ENCODE measurements at regions not wholly inside any gene's neighbourhood (a gene's known extent, or its start where the extent isn't known, plus 50 kb on each side); places are given as distances from the start of the nearest gene placed in this dataset.

DNA sequence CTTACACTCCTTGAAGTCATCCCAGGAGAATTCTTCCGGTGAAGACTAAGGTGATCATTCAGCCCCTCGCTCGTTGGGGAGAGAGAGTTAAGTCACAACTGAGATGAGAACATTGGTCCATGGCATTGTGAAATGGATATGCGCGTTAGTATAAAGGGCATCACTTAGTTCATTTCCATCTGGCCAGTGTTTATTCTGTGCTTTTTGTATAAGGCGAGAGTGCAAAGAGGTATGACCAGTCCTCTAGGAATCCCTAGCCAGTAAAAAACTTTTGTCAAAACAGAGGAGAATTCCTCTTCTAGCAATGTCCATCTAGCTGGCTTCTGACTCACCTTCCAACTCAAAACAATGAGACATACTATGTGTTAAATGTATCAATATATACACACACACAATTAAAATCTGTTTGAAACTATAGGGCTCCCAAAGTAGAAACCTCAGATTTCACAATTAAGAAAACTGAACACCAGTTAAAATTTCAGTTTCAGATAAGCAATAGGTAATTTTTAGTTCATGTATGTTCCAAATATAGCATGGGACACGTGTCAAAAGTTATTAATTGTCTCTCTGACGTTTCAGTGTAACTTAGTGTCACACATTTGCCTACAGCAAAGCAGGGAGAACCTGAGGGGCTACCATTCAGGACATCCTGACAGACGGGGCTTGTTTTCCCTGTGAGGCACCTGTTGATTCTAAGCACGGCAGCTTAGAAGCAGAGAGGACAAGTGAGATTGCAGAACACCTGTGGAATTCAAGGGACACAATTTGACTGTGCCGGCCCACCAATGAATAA lies 158.9 kb downstream of the KLF6 start:
- no peak overlapping the region for H3K4me3 ChIP-seq (replicated peaks; ENCODE audit: insufficient read depth, low read length)
- H3K27me3 ChIP-seq (ENCODE audit: insufficient read depth, poor library complexity, severe bottlenecking), result no peaks in the 10 kb centered on the region
- no peak for DNase-seq (ENCODE audit: low read depth in 1 of 2, low spot score in 1 of 2)
- no peak overlapping the region for H3K27ac ChIP-seq (replicated peaks)
- TF ChIP-seq POLR2AphosphoS5 (IDR thresholded peaks at IDR 0.05; ENCODE audit: low read depth) (no peak), SPI1 (IDR thresholded peaks at IDR 0.05; ENCODE audit: borderline replicate concordance, low read depth) (no peak)
- TF ChIP-seq, protein P1, sequence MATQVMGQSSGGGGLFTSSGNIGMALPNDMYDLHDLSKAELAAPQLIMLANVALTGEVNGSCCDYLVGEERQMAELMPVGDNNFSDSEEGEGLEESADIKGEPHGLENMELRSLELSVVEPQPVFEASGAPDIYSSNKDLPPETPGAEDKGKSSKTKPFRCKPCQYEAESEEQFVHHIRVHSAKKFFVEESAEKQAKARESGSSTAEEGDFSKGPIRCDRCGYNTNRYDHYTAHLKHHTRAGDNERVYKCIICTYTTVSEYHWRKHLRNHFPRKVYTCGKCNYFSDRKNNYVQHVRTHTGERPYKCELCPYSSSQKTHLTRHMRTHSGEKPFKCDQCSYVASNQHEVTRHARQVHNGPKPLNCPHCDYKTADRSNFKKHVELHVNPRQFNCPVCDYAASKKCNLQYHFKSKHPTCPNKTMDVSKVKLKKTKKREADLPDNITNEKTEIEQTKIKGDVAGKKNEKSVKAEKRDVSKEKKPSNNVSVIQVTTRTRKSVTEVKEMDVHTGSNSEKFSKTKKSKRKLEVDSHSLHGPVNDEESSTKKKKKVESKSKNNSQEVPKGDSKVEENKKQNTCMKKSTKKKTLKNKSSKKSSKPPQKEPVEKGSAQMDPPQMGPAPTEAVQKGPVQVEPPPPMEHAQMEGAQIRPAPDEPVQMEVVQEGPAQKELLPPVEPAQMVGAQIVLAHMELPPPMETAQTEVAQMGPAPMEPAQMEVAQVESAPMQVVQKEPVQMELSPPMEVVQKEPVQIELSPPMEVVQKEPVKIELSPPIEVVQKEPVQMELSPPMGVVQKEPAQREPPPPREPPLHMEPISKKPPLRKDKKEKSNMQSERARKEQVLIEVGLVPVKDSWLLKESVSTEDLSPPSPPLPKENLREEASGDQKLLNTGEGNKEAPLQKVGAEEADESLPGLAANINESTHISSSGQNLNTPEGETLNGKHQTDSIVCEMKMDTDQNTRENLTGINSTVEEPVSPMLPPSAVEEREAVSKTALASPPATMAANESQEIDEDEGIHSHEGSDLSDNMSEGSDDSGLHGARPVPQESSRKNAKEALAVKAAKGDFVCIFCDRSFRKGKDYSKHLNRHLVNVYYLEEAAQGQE (IDR thresholded peaks at IDR 0.05; ENCODE audit: insufficient replicate concordance, low read depth), result no peak

DNA sequence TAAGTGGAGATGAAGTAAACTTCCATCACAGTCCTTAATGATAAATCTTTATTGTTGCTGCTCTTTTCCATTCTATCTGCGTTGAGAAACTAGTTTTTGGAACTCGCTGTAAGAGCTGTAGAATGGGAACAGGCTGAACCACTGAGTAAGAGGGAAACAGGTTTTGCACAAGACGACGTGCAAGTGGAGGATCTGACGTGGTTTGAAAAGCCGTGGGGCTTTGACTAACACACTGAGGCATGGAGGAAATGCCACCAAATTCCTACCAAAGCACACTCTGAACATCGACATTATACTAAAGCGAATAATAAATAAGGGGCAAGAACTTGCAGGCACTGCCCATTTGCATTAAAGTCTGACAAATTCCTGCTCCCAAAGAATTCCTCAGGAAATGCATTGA lies 160.6 kb downstream of the KLF6 start:
- Histone ChIP-seq H3K27me3 (ENCODE audit: insufficient read depth, poor library complexity, severe bottlenecking) (no peaks in the 10 kb centered on the region), H3K4me3 (replicated peaks; ENCODE audit: insufficient read depth, low read length) (no peak overlapping the region), H3K27ac (replicated peaks) (no peak overlapping the region)
- no peak for DNase-seq (ENCODE audit: low read depth in 1 of 2, low spot score in 1 of 2)
- TF ChIP-seq, protein P1 (IDR thresholded peaks at IDR 0.05; ENCODE audit: insufficient replicate concordance, low read depth), result no peak
- TF ChIP-seq POLR2AphosphoS5 (IDR thresholded peaks at IDR 0.05; ENCODE audit: low read depth) (no peak), SPI1 (IDR thresholded peaks at IDR 0.05; ENCODE audit: borderline replicate concordance, low read depth) (no peak), GABPA (IDR thresholded peaks at IDR 0.05; ENCODE audit: low read depth) (no peak)
- TF ChIP-seq, protein P2, sequence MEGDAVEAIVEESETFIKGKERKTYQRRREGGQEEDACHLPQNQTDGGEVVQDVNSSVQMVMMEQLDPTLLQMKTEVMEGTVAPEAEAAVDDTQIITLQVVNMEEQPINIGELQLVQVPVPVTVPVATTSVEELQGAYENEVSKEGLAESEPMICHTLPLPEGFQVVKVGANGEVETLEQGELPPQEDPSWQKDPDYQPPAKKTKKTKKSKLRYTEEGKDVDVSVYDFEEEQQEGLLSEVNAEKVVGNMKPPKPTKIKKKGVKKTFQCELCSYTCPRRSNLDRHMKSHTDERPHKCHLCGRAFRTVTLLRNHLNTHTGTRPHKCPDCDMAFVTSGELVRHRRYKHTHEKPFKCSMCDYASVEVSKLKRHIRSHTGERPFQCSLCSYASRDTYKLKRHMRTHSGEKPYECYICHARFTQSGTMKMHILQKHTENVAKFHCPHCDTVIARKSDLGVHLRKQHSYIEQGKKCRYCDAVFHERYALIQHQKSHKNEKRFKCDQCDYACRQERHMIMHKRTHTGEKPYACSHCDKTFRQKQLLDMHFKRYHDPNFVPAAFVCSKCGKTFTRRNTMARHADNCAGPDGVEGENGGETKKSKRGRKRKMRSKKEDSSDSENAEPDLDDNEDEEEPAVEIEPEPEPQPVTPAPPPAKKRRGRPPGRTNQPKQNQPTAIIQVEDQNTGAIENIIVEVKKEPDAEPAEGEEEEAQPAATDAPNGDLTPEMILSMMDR (IDR thresholded peaks at IDR 0.05; ENCODE audit: insufficient read depth, low read length), result no peak

DNA sequence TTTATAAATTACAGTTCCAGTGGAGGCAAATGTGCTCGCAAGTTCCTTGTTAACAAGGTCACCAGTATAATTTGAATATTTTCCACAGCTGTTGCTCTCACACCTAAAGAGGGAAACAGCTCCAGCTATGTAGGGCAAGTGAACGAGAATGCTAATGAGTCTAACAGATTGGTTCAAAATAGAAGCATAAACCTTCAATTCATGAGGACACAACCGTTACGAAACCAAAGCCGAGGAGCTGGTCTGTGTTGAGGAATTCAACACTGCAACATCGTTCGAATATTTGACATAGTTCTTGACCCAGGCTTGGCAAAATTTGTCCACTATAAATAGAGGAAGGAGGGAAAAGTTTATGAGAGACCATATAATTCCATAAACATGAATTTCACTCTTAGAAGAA lies 161.3 kb downstream of the KLF6 start:
- Histone ChIP-seq H3K27ac (replicated peaks) (no peak overlapping the region), H3K27me3 (ENCODE audit: insufficient read depth, poor library complexity, severe bottlenecking) (no peaks in the 10 kb centered on the region), H3K4me3 (replicated peaks; ENCODE audit: insufficient read depth, low read length) (no peak overlapping the region)
- TF ChIP-seq GABPA (IDR thresholded peaks at IDR 0.05; ENCODE audit: low read depth) (no peak), SPI1 (IDR thresholded peaks at IDR 0.05; ENCODE audit: borderline replicate concordance, low read depth) (no peak), POLR2AphosphoS5 (IDR thresholded peaks at IDR 0.05; ENCODE audit: low read depth) (no peak)
- TF ChIP-seq, protein P1 (IDR thresholded peaks at IDR 0.05; ENCODE audit: insufficient replicate concordance, low read depth), result no peak
- TF ChIP-seq, protein P2 (IDR thresholded peaks at IDR 0.05; ENCODE audit: insufficient read depth, low read length), result no peak
- DNase-seq (ENCODE audit: low read depth in 1 of 2, low spot score in 1 of 2), result no peak
